Lower lobe of right lung (tissue), 2 donors: ENCODE measurements at regions not wholly inside any gene's neighbourhood (a gene's known extent, or its start where the extent isn't known, plus 50 kb on each side); places are given as distances from the start of the nearest gene placed in this dataset.

Experiments used
- ATAC-seq, 2 donors: fragments of 200-7000 bp; cut with Tn5 transposase; one replicate each; pipeline ENCODE4 v1.9.1; 2020 to 2022; ENCODE audit warnings: mild to moderate bottlenecking in 2 of 2, moderate library complexity in 2 of 2
- DNase-seq: peaks from one replicate; pipeline ENCODE4 v3.0.0-alpha.2; 2020
- H3K27ac ChIP-seq: fragments of 200-600 bp; one replicate; pipeline ENCODE4 v1.8.0; 2022
- H3K27me3 ChIP-seq: fragments of 200-600 bp; one replicate; pipeline ENCODE4 v1.8.0; 2022; ENCODE audit warnings: low read depth
- H3K36me3 ChIP-seq: fragments of 200-600 bp; one replicate; pipeline ENCODE4 v1.8.0; 2022; ENCODE audit warnings: mild to moderate bottlenecking
- H3K4me1 ChIP-seq: fragments of 200-600 bp; one replicate; pipeline ENCODE4 v1.8.0; 2022
- H3K4me3 ChIP-seq: fragments of 200-600 bp; one replicate; pipeline ENCODE4 v1.8.0; 2022; ENCODE audit warnings: mild to moderate bottlenecking
- H3K9me3 ChIP-seq: fragments of 200-600 bp; one replicate; pipeline ENCODE4 v1.8.0; 2022
- CTCF ChIP-seq: fragments of 200-600 bp; IDR thresholded peaks from one replicate; pipeline ENCODE4 v1.8.0; 2022; ENCODE audit warnings: antibody characterized with exemption, mild to moderate bottlenecking
- intact Hi-C: fragments of 100-400 bp; cut with DNase I; formaldehyde crosslinking; loops from one replicate; pipeline ENCODE4 v1.11.0; 2022
- donor health status: DM: no; HTN: yes; CAD: no; lungs with severe emphysema.

DNA sequence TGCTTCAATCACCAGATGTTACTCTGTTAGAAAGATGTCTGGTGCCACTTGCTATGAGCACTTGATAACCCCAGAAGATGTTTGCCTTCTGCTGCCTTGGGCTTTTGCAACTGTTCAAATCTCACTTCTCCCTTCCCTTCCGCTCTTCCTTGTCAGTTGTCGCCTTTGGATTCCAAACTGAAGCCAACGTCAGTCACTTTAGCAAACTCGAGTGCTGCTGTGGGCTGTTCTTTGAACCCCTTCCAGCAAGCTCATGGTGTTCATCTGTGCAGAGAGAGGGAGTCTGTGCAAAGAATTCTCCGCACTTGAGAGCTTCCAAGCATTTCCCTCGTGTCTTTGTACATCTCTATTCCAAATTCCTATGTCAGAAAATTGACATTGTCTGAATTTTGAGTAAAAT lies 879.4 kb downstream of the CDH11 start:
- intact Hi-C loops: no loop called here

GRCh38 chr16:64240586-64240985 lies 881.3 kb downstream of the CDH11 start:
- no peak for TF ChIP-seq CTCF
- H3K4me1 ChIP-seq: no peaks in the 10 kb centered on the region
- H3K36me3 ChIP-seq: no peaks in the 10 kb centered on the region
- H3K27ac ChIP-seq: no peak overlapping the region
- H3K27me3 ChIP-seq: no peaks in the 10 kb centered on the region
- intact Hi-C loops: no loop called here
- H3K9me3 ChIP-seq: peaks cover 9% of the 10 kb centered on the region
- no peak overlapping the region for H3K4me3 ChIP-seq
- ATAC-seq: no peak
- no peak for DNase-seq

More for the DNA sequence above, 879.4 kb downstream of the CDH11 start:
- Histone ChIP-seq H3K4me3 (no peak overlapping the region), H3K27me3 (no peaks in the 10 kb centered on the region), H3K27ac (no peak overlapping the region), H3K4me1 (no peaks in the 10 kb centered on the region), H3K9me3 (peaks cover 9% of the 10 kb centered on the region), H3K36me3 (no peaks in the 10 kb centered on the region)
- ATAC-seq (no peak), DNase-seq (no peak)
- TF ChIP-seq CTCF: no peak

DNA sequence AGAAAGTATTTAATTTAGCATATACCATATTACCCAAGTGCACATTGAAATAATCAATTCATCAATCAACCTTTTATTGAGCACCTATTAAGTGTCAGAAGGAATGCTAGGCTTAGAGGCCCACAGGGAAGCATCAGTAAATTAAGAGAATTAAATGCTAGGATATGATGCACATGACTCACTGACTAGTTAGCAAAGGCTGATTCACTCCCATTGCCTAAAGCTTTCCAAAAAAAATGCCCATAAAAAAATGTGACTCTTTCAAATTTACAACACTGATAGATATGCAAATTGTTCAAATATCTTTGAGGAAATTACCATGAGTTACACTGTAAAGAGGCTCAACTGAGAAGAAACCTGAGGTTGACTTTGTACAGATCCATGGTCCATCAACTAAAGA lies 883.3 kb downstream of the CDH11 start:
- intact Hi-C loops: no loop called here
- no peak overlapping the region for H3K4me3 ChIP-seq
- no peak overlapping the region for H3K27ac ChIP-seq
- no peaks in the 10 kb centered on the region for H3K9me3 ChIP-seq
- ATAC-seq: no peak
- no peaks in the 10 kb centered on the region for H3K36me3 ChIP-seq
- H3K27me3 ChIP-seq: no peaks in the 10 kb centered on the region
- no peaks in the 10 kb centered on the region for H3K4me1 ChIP-seq
- DNase-seq: no peak
- no peak for TF ChIP-seq CTCF

- ATAC-seq (no peak), DNase-seq (no peak)
- H3K27ac ChIP-seq: no peak overlapping the region
- H3K9me3 ChIP-seq: no peaks in the 10 kb centered on the region
- H3K27me3 ChIP-seq: no peaks in the 10 kb centered on the region
- no peak overlapping the region for H3K4me3 ChIP-seq
- H3K4me1 ChIP-seq: no peaks in the 10 kb centered on the region
- TF ChIP-seq CTCF: no peak
- intact Hi-C loops: no loop called here
- no peaks in the 10 kb centered on the region for H3K36me3 ChIP-seq
Observed at GRCh38 chr16:64236316-64236715, 885.5 kb downstream of the CDH11 start.

DNA sequence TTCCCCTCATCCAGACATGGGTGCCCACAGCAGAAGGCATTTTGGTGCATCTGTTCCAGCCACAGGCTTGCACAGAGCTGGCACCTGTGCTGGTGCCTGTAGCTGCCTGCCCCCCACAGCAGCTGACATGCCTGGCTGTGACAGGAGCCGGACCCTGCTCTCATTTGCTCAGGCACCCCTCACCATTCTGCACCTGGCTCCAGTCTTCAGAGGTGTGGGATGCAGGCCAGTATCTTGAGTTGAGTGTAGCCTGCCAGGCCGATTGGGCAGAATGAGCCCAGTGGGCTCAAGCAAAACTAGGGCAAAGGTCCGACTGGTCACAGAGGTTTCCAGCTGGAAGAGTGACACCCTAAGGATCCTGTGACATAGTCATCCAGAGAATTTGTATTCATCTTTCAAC lies 887.7 kb downstream of the CDH11 start:
- ATAC-seq: no peak
- Histone ChIP-seq H3K36me3 (no peaks in the 10 kb centered on the region), H3K9me3 (no peaks in the 10 kb centered on the region), H3K4me3 (no peak overlapping the region), H3K4me1 (no peaks in the 10 kb centered on the region), H3K27me3 (no peaks in the 10 kb centered on the region), H3K27ac (no peak overlapping the region)
- TF ChIP-seq CTCF: no peak
- no peak for DNase-seq
- intact Hi-C loops: no loop called here

GRCh38 chr16:64225696-64226095 lies 896.2 kb downstream of the CDH11 start:
- intact Hi-C loops: no loop called here
- ATAC-seq (no peak), DNase-seq (no peak)
- Histone ChIP-seq H3K36me3 (no peaks in the 10 kb centered on the region), H3K27ac (no peak overlapping the region), H3K4me3 (no peak overlapping the region), H3K9me3 (no peaks in the 10 kb centered on the region), H3K4me1 (no peaks in the 10 kb centered on the region), H3K27me3 (no peaks in the 10 kb centered on the region)
- TF ChIP-seq CTCF: no peak
